ELF-1 (cell line): ENCODE measurements at regions not wholly inside any gene's neighbourhood (a gene's known extent, or its start where the extent isn't known, plus 50 kb on each side); places are given as distances from the start of the nearest gene placed in this dataset.

ENCODE experiments used
- DNase-seq: peaks from one replicate; pipeline ENCODE4 v3.0.0-alpha.2; 2016; ENCODE audit warnings: low read depth, low spot score

GRCh38 chr7:46208635-46209525 is 287.8 kb upstream of the IGFBP3 start:
- no peak for DNase-seq

GRCh38 chr7:46207931-46208634 is 287.0 kb upstream of the IGFBP3 start:
- no peak for DNase-seq

- DNase-seq: no peak
Observed at GRCh38 chr7:46206476-46207060, 285.5 kb upstream of the IGFBP3 start.

GRCh38 chr7:46205478-46205877 is 284.4 kb upstream of the IGFBP3 start:
- DNase-seq: no peak

- DNase-seq: no peak
Observed at GRCh38 chr7:46203926-46204325, 282.9 kb upstream of the IGFBP3 start.

- no peak for DNase-seq
Observed at GRCh38 chr7:46202379-46202778, 281.3 kb upstream of the IGFBP3 start.

GRCh38 chr7:46201961-46202360 is 280.9 kb upstream of the IGFBP3 start:
- no peak for DNase-seq

GRCh38 chr7:46198701-46199100 is 277.6 kb upstream of the IGFBP3 start:
- DNase-seq: no peak

GRCh38 chr7:46197785-46198540 is 276.9 kb upstream of the IGFBP3 start:
- no peak for DNase-seq

GRCh38 chr7:46195934-46196333 is 274.9 kb upstream of the IGFBP3 start:
- no peak for DNase-seq

- no peak for DNase-seq
Observed at GRCh38 chr7:46192271-46192670, 271.2 kb upstream of the IGFBP3 start.

- no peak for DNase-seq
Observed at GRCh38 chr7:46191776-46192175, 270.7 kb upstream of the IGFBP3 start.

GRCh38 chr7:46191296-46191695 is 270.2 kb upstream of the IGFBP3 start:
- no peak for DNase-seq

GRCh38 chr7:46189255-46189790 is 268.3 kb upstream of the IGFBP3 start:
- DNase-seq: no peak

GRCh38 chr7:46186131-46186530 is 265.1 kb upstream of the IGFBP3 start:
- no peak for DNase-seq

- DNase-seq: no peak
Observed at GRCh38 chr7:46179061-46179610, 258.1 kb upstream of the IGFBP3 start.

- DNase-seq: no peak
Observed at GRCh38 chr7:46178661-46179060, 257.6 kb upstream of the IGFBP3 start.

- no peak for DNase-seq
Observed at GRCh38 chr7:46177821-46178220, 256.7 kb upstream of the IGFBP3 start.

GRCh38 chr7:46175221-46175620 is 254.1 kb upstream of the IGFBP3 start:
- no peak for DNase-seq

- DNase-seq: no peak
Observed at GRCh38 chr7:46174196-46174580, 253.1 kb upstream of the IGFBP3 start.

- DNase-seq: no peak
Observed at GRCh38 chr7:46173476-46174195, 252.6 kb upstream of the IGFBP3 start.
